Activated CD8-positive, alpha-beta memory T cell treated with anti-CD3 and anti-CD28 coated beads for 4 hours (primary cell): ENCODE measurements at regions not wholly inside any gene's neighbourhood (a gene's known extent, or its start where the extent isn't known, plus 50 kb on each side); places are given as distances from the start of the nearest gene placed in this dataset.
"Not testable (repeated sequence)": the region's sequence is repeated elsewhere in the genome, so short reads cannot be mapped to it uniquely, and the experiment has no call there.

ENCODE experiments used
- DNase-seq, 2 donors: peaks; one replicate each; pipeline ENCODE4 v3.0.0-alpha.2; 2020; ENCODE audit warnings: low read depth in 2 of 2

- no peak for DNase-seq
Observed at GRCh38 chr5:110297152-110297670, 429.3 kb downstream of the TMEM232 start.

DNA sequence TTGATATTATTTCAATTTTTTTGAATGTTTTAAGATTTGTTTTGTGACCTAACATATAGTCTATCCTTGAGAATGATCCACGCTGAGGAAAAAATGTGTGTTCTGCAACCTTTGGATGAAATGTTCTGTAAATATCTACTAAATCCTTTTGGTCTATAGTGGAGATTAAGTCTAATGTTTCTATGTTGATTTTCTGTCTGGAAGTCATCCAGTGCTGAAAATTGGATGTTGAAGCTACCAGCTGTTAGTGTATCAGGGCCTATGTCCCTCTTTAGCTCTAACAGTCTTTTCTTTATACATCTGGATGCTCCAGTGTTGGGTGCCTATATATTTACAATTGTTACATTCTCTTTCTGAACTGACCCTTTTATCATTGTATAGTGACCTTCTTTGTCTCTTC, 422.3 kb downstream of the TMEM232 start:
- no peak for DNase-seq

- no peak for DNase-seq
Observed at GRCh38 chr5:110306650-110307049, 419.8 kb downstream of the TMEM232 start.

- DNase-seq = no peak
Observed at GRCh38 chr5:110309222-110309621, 417.2 kb downstream of the TMEM232 start.

DNA sequence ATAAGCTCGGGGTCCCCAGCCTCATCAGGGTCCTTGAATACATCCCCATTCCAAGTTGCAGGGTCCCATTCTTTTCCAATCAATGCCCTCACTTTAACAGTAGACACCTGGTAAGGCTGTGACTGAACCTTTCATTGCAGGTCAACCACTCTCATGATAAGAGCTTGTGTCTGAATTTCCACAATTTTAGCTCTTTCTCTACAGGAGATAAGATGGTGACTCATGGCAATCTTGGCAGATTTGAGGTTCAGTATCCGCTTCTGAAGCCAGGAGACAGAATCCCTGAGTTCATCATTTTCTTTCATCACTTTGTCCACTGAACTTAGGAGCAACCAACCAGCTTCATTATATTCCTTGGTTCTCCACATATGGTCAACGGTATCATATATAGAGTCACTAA, 409.9 kb downstream of the TMEM232 start:
- not testable (repeated sequence) for DNase-seq

DNA sequence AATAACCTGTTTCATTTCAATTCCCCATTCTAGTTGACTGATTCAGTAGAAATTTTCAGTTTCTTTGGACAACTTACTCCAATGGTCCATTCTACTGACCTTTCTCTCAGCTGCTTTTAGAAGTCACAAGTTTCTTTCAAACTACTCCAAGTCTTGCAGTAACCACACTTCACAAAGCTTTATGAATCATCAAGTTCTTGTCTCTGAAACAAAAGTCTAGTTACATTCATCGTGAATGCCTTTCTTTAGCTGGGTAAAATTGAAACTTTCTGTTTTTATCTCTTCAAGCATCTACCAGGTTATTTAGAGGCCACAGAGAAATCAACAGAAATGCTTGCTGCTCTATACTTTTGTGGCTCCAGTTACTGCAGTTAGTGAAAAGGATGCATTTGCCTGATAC, 405.4 kb downstream of the TMEM232 start:
- DNase-seq = no peak

- DNase-seq = no peak
Observed at GRCh38 chr5:110323357-110323756, 403.1 kb downstream of the TMEM232 start.

DNA sequence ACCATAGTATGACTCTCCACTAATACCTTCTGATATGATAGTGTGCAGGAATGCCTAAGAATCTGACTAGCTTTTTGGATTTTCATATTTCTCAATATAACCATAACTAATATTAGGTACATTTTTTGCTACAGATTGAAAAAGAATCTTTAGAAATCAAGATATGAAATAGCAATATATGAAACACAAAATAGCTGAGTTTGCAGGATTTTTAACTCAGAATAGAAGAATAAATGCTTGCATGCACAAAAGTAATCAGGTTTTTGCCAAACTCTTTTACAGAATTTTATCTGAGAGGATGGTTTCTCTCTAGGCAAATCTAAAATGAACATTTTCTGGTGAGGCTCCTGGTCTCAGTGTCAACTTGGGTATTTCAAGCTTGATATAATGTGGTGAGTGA, 402.6 kb downstream of the TMEM232 start:
- no peak for DNase-seq

- DNase-seq = no peak
Observed at GRCh38 chr5:110324876-110325275, 401.6 kb downstream of the TMEM232 start.

- no peak for DNase-seq
Observed at GRCh38 chr5:110329955-110330525, 396.4 kb downstream of the TMEM232 start.

GRCh38 chr5:110333384-110333783, 393.1 kb downstream of the TMEM232 start:
- DNase-seq = no peak

DNA sequence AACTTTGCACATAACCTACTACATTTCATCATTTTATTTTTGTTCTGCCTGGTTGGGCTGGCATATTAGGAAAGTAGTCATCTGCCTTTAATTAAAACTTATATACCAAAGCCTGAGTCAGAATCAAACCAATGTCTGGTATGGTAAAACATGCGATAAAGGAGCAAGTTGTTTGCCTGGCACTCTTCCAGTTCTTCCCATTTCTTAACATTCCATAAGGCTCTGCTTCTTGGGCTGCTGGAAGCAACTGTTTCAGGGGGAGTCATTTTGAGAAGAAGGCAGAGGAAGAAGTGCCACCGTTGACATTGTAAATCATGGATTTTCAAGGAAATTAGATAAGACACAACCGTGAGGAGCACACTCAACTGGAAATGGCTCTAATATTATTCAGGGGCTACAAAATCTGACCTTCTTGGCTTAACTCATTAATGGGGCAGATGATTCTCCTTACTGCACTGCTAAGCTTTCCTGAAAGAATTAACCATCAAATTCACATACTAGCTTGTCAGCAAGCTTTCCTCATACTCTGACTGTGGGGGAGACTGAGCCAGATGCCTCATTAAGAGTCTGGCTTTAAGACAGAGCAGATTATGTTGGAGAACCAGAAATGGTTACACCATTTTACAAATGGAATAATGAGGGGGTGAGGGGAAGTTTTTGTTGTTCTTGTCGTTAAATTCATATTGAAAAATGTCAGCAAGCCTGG, 391.0 kb downstream of the TMEM232 start:
- DNase-seq = no peak

- no peak for DNase-seq
Observed at GRCh38 chr5:110338341-110339083, 388.0 kb downstream of the TMEM232 start.

DNA sequence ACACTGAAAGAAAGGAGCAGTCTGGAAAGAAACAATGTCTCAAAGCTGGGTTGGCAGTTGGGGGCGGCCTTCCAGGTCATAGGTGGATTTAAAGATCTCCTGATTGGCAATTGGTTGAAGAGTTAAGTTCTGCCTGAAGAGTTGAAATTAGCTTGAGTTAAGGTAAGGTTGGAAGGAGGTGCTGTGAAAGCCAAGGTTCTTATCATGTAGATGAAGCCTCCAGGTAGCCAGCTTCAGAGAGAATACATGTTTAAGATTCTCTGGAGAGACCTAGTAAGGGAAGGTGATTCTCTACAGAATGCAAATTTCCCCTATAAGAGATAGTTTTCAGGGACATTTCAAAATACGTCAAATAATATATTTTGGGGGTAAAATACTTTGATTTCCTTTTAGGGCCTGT, 387.1 kb downstream of the TMEM232 start:
- DNase-seq = no peak

DNA sequence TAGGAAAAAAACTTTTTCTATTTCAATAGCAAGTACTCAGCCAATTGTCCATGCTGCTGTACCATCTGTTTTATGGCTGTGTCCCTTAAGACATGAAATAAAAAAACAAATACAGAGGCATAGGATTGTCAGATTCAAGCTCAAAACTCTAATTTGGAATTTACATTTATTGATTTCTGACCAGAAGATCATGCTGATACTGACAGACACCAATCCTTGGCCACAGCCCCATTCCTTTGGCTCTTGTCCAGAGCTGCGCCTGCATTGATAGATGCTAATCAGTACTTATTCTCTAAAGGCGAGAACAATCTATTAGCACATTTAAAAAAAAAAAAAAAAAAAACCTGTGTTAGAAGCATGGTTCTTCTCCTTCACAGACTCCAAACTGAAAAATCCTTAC, 384.6 kb downstream of the TMEM232 start:
- DNase-seq = no peak

GRCh38 chr5:110342683-110343082, 383.8 kb downstream of the TMEM232 start:
- no peak for DNase-seq

GRCh38 chr5:110343616-110344015, 382.9 kb downstream of the TMEM232 start:
- DNase-seq = no peak

GRCh38 chr5:110345623-110346022, 380.8 kb downstream of the TMEM232 start:
- no peak for DNase-seq

GRCh38 chr5:110346893-110347358, 379.5 kb downstream of the TMEM232 start:
- DNase-seq = no peak

DNA sequence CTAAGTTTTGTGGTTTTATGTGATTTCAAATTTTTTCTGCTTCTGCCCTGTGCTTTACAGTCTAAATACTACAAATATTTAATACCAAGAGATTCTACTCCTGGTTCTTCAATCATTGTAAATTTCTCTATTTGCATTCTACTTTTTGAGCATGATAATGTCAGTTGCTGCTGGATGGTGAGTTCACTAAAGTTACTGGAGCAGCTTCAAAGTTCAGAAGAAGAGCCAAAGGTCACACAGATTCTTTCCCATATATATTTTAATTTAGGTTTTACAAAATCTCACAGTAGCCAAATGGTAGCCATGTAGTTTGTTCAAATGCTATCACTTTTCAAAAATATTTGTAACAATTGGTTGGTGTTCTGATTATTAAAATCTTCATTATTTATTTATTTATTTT, 378.7 kb downstream of the TMEM232 start:
- no peak for DNase-seq

DNA sequence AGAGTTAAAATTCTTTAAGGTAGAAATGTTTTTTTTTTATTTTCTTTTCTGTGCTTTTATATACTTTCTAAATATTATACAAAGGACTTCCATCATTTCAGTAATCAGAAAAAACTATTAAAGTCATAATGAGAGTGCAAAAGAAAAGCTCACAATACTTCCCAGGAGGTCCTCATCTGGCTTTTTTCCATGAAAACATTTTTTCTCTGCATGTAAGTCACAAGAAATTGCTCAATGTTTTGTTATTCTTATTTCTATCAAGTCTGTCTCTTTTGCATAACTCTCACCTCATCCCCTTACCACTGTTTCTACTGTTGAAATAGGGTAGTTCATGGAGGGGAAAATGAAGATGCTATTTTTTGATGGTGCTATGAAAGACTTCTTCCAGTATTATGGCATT, 375.0 kb downstream of the TMEM232 start:
- no peak for DNase-seq

DNA sequence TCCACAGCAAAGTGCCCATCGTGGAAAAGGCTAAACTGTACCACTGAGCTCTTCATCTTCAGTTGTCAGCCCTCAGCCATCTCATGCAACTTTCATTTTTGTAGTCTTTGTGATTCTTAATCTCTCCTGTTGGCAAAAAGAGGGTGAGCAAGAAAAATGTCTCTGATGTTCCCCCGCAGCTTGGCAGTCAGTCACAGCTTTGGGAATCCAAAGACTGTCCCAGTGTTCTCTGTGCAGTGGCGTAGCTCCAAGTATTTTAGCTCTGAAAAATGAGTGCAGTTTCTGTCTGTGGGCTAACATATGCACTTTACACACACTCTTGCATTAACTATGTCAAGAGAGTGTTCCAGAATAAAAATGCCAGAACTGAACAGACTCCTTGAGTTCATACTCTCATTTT, 372.2 kb downstream of the TMEM232 start:
- DNase-seq = no peak
